ENCODE measurements at regions not wholly inside any gene's neighbourhood (a gene's known extent, or its start where the extent isn't known, plus 50 kb on each side); places are given as distances from the start of the nearest gene placed in this dataset.

GRCh38 chrX:45959567-45959966 lies 585.7 kb downstream of the ZNF674 start:
- TF ChIP-seq CTCF (IDR thresholded peaks at IDR 0.05), result no peak
- no peak for TF ChIP-seq POLR2A (IDR thresholded peaks at IDR 0.05)

All from thyroid gland (tissue), 4 donors.